ENCODE measurements at regions not wholly inside any gene's neighbourhood (a gene's known extent, or its start where the extent isn't known, plus 50 kb on each side); places are given as distances from the start of the nearest gene placed in this dataset.
A peak's percentile ranks its signal among the peaks of the same experiment; 100 is the strongest.
"Not testable (repeated sequence)": the region's sequence is repeated elsewhere in the genome, so short reads cannot be mapped to it uniquely, and the experiment has no call there.

GRCh38 chr1:103274886-103275285, 166.6 kb upstream of the COL11A1 start:
- TF ChIP-seq EZH2phosphoT487 (IDR thresholded peaks at IDR 0.05; ENCODE audit: borderline replicate concordance), result no peak
- Histone ChIP-seq H3K4me3 (ENCODE audit: low read length, poor library complexity, severe bottlenecking) (no peak overlapping the region), H3K4me1 (ENCODE audit: insufficient read depth, low read length, poor library complexity, severe bottlenecking) (no peaks in the 10 kb centered on the region), H3K9me3 (ENCODE audit: insufficient read depth, low read depth, low read length) (no peaks in the 10 kb centered on the region), H3F3A (ENCODE audit: low read depth) (no peaks in the 10 kb centered on the region), H2AFZ (ENCODE audit: low read length) (no peak overlapping the region), H3K9me2 (replicated peaks; ENCODE audit: low read depth, low read length) (no peaks in the 10 kb centered on the region), H3K9ac (ENCODE audit: low read depth, low read length, poor library complexity, severe bottlenecking) (no peak overlapping the region), H3K27me3 (ENCODE audit: insufficient read depth, low read length, poor library complexity, severe bottlenecking) (no peaks in the 10 kb centered on the region), H4K20me1 (ENCODE audit: insufficient read depth, low read length, poor library complexity, severe bottlenecking) (no peaks in the 10 kb centered on the region), H3K36me3 (ENCODE audit: insufficient read depth, low read length) (no peaks in the 10 kb centered on the region), H3K79me2 (ENCODE audit: insufficient read depth, low read length) (no peaks in the 10 kb centered on the region), H3K4me2 (ENCODE audit: low read depth, low read length, poor library complexity, severe bottlenecking) (no peak overlapping the region)

- Histone ChIP-seq H4K20me1 (ENCODE audit: insufficient read depth, low read length, poor library complexity, severe bottlenecking) (no peaks in the 10 kb centered on the region), H2AFZ (ENCODE audit: low read length) (no peak overlapping the region), H3K36me3 (ENCODE audit: insufficient read depth, low read length) (no peaks in the 10 kb centered on the region), H3K9me2 (replicated peaks; ENCODE audit: low read depth, low read length) (no peaks in the 10 kb centered on the region), H3K79me2 (ENCODE audit: insufficient read depth, low read length) (no peaks in the 10 kb centered on the region), H3K9ac (ENCODE audit: low read depth, low read length, poor library complexity, severe bottlenecking) (no peak overlapping the region), H3K4me3 (ENCODE audit: low read length, poor library complexity, severe bottlenecking) (no peak overlapping the region), H3K4me1 (ENCODE audit: insufficient read depth, low read length, poor library complexity, severe bottlenecking) (no peaks in the 10 kb centered on the region), H3K27me3 (ENCODE audit: insufficient read depth, low read length, poor library complexity, severe bottlenecking) (no peaks in the 10 kb centered on the region), H3K9me3 (ENCODE audit: insufficient read depth, low read depth, low read length) (no peaks in the 10 kb centered on the region), H3F3A (ENCODE audit: low read depth) (no peaks in the 10 kb centered on the region), H3K4me2 (ENCODE audit: low read depth, low read length, poor library complexity, severe bottlenecking) (no peak overlapping the region)
- TF ChIP-seq EZH2phosphoT487 (IDR thresholded peaks at IDR 0.05; ENCODE audit: borderline replicate concordance) (no peak), CTCF (conservative IDR thresholded peaks at IDR 0.05; ENCODE audit: low read length) (no peak)
These were observed 164.8 kb upstream of the COL11A1 start for GRCh38 chr1:103273106-103273505.

- not testable (repeated sequence) for H3K36me3 ChIP-seq (ENCODE audit: insufficient read depth, low read length); H3K9ac ChIP-seq (ENCODE audit: low read depth, low read length, poor library complexity, severe bottlenecking); H2AFZ ChIP-seq (ENCODE audit: low read length); H3K9me2 ChIP-seq (replicated peaks; ENCODE audit: low read depth, low read length); H3K4me3 ChIP-seq (ENCODE audit: low read length, poor library complexity, severe bottlenecking); H3K4me2 ChIP-seq (ENCODE audit: low read depth, low read length, poor library complexity, severe bottlenecking); H3K79me2 ChIP-seq (ENCODE audit: insufficient read depth, low read length); H3F3A ChIP-seq (ENCODE audit: low read depth); H3K9me3 ChIP-seq (ENCODE audit: insufficient read depth, low read depth, low read length); H4K20me1 ChIP-seq (ENCODE audit: insufficient read depth, low read length, poor library complexity, severe bottlenecking); H3K27me3 ChIP-seq (ENCODE audit: insufficient read depth, low read length, poor library complexity, severe bottlenecking); H3K4me1 ChIP-seq (ENCODE audit: insufficient read depth, low read length, poor library complexity, severe bottlenecking)
These were observed 163.1 kb upstream of the COL11A1 start for GRCh38 chr1:103271471-103271870.

GRCh38 chr1:103267893-103268292, 159.6 kb upstream of the COL11A1 start:
- no peaks in the 10 kb centered on the region for H3K9me2 ChIP-seq (replicated peaks; ENCODE audit: low read depth, low read length)
- H3K36me3 ChIP-seq (ENCODE audit: insufficient read depth, low read length), result no peaks in the 10 kb centered on the region
- no peaks in the 10 kb centered on the region for H4K20me1 ChIP-seq (ENCODE audit: insufficient read depth, low read length, poor library complexity, severe bottlenecking)
- no peak overlapping the region for H2AFZ ChIP-seq (ENCODE audit: low read length)
- no peaks in the 10 kb centered on the region for H3K79me2 ChIP-seq (ENCODE audit: insufficient read depth, low read length)
- no peak overlapping the region for H3K9ac ChIP-seq (ENCODE audit: low read depth, low read length, poor library complexity, severe bottlenecking)
- peak; percentile 31; the same call in 1 of the 2 replicates for TF ChIP-seq CTCF (conservative IDR thresholded peaks at IDR 0.05; ENCODE audit: low read length)
- TF ChIP-seq EZH2phosphoT487 (IDR thresholded peaks at IDR 0.05; ENCODE audit: borderline replicate concordance), result no peak
- H3K9me3 ChIP-seq (ENCODE audit: insufficient read depth, low read depth, low read length), result no peaks in the 10 kb centered on the region
- H3F3A ChIP-seq (ENCODE audit: low read depth), result no peaks in the 10 kb centered on the region
- H3K4me2 ChIP-seq (ENCODE audit: low read depth, low read length, poor library complexity, severe bottlenecking), result no peak overlapping the region
- H3K4me1 ChIP-seq (ENCODE audit: insufficient read depth, low read length, poor library complexity, severe bottlenecking), result no peaks in the 10 kb centered on the region
- H3K27me3 ChIP-seq (ENCODE audit: insufficient read depth, low read length, poor library complexity, severe bottlenecking), result no peaks in the 10 kb centered on the region
- no peak overlapping the region for H3K4me3 ChIP-seq (ENCODE audit: low read length, poor library complexity, severe bottlenecking)
